AG04449 (cell line): ENCODE measurements at regions not wholly inside any gene's neighbourhood (a gene's known extent, or its start where the extent isn't known, plus 50 kb on each side); places are given as distances from the start of the nearest gene placed in this dataset.

Source experiments
- CTCF ChIA-PET: fragments of 350-600 bp; formaldehyde crosslinking; extraction: SDS; loops from one replicate; lab custom pipeline; 2021; ENCODE audit warnings: antibody characterized with exemption; lab: Yijun Ruan, JAX
- POLR2A ChIA-PET: fragments of 400-600, 350-600 bp; formaldehyde crosslinking; extraction: SDS; loops from one replicate; lab custom pipeline; 2020; ENCODE audit warnings: antibody characterized with exemption, inconsistent platforms; lab: Yijun Ruan, JAX
- DNase-seq: peaks from one replicate; pipeline ENCODE4 v3.0.0-alpha.2; 2010; ENCODE audit warnings: low read depth, low spot score
- H3K4me3 ChIP-seq: 2 replicates; pipeline ENCODE4 v1.5.1; 2011; ENCODE audit warnings: low read depth, mild to moderate bottlenecking, control low read depth, low read length
- CTCF ChIP-seq: IDR thresholded peaks from one replicate; pipeline ENCODE4 v1.5.1; 2011; ENCODE audit warnings: mild to moderate bottlenecking, moderate library complexity, low read length, control low read depth, inconsistent platforms; ENCODE audit not compliant: insufficient read depth; ENCODE audit errors: missing control alignments

- no peak for DNase-seq
- no peak for TF ChIP-seq CTCF
- CTCF ChIA-PET = no interaction called here
- no peak overlapping the region for H3K4me3 ChIP-seq
- POLR2A ChIA-PET = no interaction called here
Measured at GRCh38 chr4:181677621-181678020, 565.6 kb upstream of the TENM3 start.

GRCh38 chr4:181679754-181680153 lies 563.4 kb upstream of the TENM3 start:
- H3K4me3 ChIP-seq = no peak overlapping the region
- no peak for TF ChIP-seq CTCF
- DNase-seq = no peak
- POLR2A ChIA-PET = no interaction called here
- CTCF ChIA-PET = no interaction called here

- ChIA-PET POLR2A (no interaction called here), CTCF (interaction anchor here (1.0 to 1.7 kb wide), 4 partner anchors 16 to 162 kb away, joined by 3 to 9 read pairs (median 4); no protein-coding TSS in a partner anchor)
- no peak for DNase-seq
- no peak overlapping the region for H3K4me3 ChIP-seq
- TF ChIP-seq CTCF = no peak
Measured at GRCh38 chr4:181682367-181683047, 560.7 kb upstream of the TENM3 start.

- ChIA-PET POLR2A (interaction anchor here (0.8 kb wide), 1 partner anchor 12 kb away, joined by 5 read pairs; no protein-coding TSS in a partner anchor), CTCF (no interaction called here)
- peak; percentile 84 for DNase-seq
- no peak overlapping the region for H3K4me3 ChIP-seq
- no peak for TF ChIP-seq CTCF
Measured at GRCh38 chr4:181684310-181684709, 558.9 kb upstream of the TENM3 start.

GRCh38 chr4:181685461-181685860 lies 557.7 kb upstream of the TENM3 start:
- TF ChIP-seq CTCF = no peak
- DNase-seq = no peak
- no peak overlapping the region for H3K4me3 ChIP-seq
- ChIA-PET CTCF (no interaction called here), POLR2A (no interaction called here)

- POLR2A ChIA-PET = no interaction called here
- no peak for TF ChIP-seq CTCF
- DNase-seq = peak; percentile 82
- CTCF ChIA-PET = no interaction called here
- H3K4me3 ChIP-seq = no peak overlapping the region; the same call in 1 of the 2 replicates
Measured at GRCh38 chr4:181685911-181686310, 557.3 kb upstream of the TENM3 start.
